CD4-positive, alpha-beta T cell treated with Interleukin-4 for 1 hour (primary cell): ENCODE measurements at regions not wholly inside any gene's neighbourhood (a gene's known extent, or its start where the extent isn't known, plus 50 kb on each side); places are given as distances from the start of the nearest gene placed in this dataset.
"Not testable (repeated sequence)": the region's sequence is repeated elsewhere in the genome, so short reads cannot be mapped to it uniquely, and the experiment has no call there.

ENCODE experiments used
- DNase-seq, 2 donors: peaks; one replicate each; pipeline ENCODE4 v3.0.0-alpha.2; 2020 to 2022

- no peak for DNase-seq
Observed at GRCh38 chr9:2524601-2525000, 97.0 kb upstream of the VLDLR start.

- DNase-seq: no peak
Observed at GRCh38 chr9:2525147-2525546, 96.4 kb upstream of the VLDLR start.

- no peak for DNase-seq
Observed at GRCh38 chr9:2526071-2526828, 95.3 kb upstream of the VLDLR start.

DNA sequence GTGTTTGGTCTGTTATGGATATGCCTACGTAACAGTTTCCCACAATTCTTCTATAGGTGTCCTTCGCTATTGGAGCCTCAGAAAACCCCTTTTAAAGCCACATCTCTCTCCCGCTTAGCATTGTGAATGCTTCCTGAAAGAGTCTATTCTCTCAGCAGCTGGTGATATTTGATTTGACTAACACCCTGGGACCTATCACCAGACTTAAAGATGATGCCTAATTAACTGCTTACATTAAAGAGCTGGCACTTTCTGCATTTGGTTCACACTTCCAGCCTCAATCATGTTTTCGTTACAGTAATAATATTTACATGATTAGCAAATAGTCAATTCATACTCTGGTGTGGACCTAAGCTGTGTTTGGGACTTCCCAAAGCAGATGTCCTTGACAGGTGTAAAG, 90.1 kb upstream of the VLDLR start:
- DNase-seq: no peak

GRCh38 chr9:2536511-2536910, 85.1 kb upstream of the VLDLR start:
- DNase-seq: no peak

- no peak for DNase-seq
Observed at GRCh38 chr9:2545881-2546490, 75.6 kb upstream of the VLDLR start.

GRCh38 chr9:2555899-2556600, 65.5 kb upstream of the VLDLR start:
- DNase-seq: not testable (repeated sequence)

DNA sequence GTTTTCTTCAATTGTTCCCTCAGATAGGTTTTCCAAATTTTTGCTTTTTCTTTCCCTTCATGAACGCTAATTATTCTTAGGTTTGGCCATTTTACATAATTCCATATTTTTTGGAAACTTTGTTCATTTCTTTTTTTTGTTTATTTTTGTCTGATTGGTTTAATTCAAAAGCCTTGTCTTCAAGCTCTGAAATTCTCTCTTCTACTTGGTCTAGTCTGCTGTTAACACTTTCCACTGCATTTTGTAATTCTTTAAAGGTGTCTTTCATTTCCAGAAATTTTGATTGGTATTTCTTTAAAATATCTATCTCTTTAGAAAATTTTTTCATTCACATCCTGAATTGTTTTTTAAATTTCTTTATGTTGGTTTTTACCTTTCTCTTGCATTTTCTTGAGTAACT, 63.9 kb upstream of the VLDLR start:
- no peak for DNase-seq

GRCh38 chr9:2559192-2560152, 62.1 kb upstream of the VLDLR start:
- DNase-seq: no peak

- DNase-seq: no peak
Observed at GRCh38 chr9:2560180-2560579, 61.4 kb upstream of the VLDLR start.

- no peak for DNase-seq
Observed at GRCh38 chr9:2565676-2566340, 55.8 kb upstream of the VLDLR start.

- no peak for DNase-seq
Observed at GRCh38 chr9:2567922-2568321, 53.7 kb upstream of the VLDLR start.

DNA sequence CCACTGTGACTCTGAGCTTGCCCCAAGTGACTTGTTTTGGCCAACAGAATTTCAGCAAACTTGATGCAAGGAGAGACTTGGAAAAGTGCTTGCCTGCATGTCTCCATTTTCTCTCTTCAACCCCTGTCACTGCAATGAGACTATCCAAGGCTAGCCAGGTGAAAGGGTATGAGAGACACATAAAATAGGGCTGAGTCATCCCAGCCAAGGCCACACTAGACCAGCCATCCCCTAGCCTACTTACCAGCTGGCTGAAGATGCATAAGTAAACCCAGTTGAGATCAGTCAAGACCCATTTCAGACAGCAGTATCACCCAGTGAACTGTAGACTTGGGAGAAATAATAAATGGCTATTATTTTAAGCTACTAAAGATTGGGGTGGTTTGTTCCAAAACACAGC, 52.9 kb upstream of the VLDLR start:
- no peak for DNase-seq

GRCh38 chr9:2570615-2571479, 50.7 kb upstream of the VLDLR start:
- DNase-seq: peak; percentile 31 to 43
